ENCODE measurements at regions not wholly inside any gene's neighbourhood (a gene's known extent, or its start where the extent isn't known, plus 50 kb on each side); places are given as distances from the start of the nearest gene placed in this dataset.
"Not testable (repeated sequence)": the region's sequence is repeated elsewhere in the genome, so short reads cannot be mapped to it uniquely, and the experiment has no call there.

DNA sequence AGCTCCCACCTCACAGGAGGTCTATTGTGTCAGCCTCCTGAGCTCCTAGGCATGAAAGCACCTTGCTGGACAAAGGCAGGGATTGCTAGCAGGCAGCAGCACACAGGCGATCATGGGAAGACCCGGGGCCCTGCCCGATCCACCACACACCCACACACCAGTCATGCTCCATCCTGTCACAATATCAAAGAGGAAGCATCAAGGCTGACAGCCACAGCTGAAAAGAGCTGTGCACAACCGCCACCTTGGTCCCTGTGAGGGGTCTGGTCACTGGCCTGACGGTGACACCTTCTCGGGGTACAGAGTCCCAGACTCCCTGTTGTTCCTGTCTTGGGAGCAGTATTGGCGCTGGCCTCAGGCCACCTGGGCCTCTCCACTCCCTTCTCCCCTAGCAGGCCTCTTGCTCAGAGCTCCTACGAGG is 89.7 kb upstream of the RET start:
- no peak for DNase-seq (ENCODE audit: low read depth)

DNA sequence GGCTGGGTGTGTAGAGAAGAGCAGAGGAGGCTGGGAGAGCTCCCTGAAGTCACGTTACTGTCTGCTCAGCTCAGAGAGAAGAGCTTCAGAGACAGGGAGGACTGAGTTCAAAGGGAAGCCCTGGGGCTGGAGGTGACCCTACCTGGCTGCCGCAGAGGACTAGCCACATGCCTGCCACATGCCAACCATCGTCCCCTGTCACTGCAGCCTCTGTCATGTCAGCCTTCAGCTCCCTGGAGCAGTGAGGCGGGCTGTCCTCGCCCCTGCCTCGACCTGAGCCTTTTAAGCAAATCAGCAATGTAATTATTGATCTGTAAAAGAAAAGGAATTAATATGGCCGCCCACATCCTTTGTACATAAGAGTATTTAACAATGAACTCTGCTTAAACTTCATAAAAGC is 89.3 kb upstream of the RET start:
- no peak for DNase-seq (ENCODE audit: low read depth)

DNA sequence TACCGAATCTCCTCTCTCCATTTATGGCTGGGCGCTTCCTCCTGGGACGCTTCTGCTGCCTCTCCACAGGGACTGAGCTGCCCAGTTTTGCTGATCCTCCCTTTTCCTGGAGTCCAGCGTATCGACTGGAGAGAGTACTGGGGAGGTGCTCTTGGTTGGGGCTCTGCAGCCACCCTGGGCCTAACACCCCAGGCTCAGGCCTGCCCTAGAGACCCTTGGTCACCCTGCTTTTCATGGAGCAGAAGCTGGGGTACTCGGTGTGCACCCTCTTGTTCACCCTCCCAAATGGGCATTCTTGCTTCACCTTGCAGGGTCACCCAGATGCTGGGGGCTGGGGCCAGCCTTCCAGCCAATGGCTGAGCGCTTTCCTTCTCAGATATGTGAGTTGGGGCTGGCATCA is 88.8 kb upstream of the RET start:
- DNase-seq (ENCODE audit: low read depth), result no peak

DNA sequence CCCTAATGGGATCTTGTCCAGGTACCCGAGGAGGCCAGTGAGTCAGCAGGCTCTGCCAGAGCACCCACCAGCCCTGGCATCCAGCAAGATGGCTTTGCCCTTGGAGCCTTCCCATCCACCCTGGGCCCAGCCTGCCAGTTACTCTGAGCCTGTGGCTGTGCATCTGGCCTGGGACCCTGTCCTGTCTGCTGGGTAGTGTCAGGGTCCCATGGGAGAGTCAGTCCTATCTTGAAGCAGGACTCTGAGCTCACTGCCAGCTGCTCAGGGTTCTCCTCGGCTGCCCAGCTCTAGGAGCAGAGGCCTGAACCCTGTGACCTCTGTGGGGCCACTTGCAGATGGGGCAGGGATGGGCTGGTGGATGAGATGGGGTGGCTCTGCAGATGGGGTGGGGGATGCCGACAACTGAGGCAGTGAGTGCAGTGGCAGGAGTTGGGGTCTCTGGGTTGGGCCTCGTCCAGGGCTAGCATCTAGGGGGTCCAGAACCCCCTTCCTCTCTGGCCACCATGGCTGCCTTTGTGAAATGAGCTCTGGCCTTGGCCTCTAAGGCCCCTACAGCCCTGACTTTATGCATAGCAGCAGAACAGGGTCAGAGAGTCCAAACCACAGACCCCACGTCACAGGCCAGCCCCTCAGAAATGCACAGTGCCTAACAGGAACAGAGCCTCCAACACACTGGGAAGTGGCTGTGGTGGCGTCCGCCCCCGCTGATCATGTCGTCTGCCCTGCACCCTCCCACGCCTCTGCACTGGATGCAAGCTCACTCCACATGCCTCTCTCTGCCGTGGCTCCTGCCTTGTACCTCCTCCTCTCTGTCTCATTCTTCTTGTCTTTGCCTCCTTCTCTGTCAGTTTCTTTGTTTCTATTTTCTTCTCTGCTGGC is 88.1 kb upstream of the RET start:
- DNase-seq (ENCODE audit: low read depth), result no peak

DNA sequence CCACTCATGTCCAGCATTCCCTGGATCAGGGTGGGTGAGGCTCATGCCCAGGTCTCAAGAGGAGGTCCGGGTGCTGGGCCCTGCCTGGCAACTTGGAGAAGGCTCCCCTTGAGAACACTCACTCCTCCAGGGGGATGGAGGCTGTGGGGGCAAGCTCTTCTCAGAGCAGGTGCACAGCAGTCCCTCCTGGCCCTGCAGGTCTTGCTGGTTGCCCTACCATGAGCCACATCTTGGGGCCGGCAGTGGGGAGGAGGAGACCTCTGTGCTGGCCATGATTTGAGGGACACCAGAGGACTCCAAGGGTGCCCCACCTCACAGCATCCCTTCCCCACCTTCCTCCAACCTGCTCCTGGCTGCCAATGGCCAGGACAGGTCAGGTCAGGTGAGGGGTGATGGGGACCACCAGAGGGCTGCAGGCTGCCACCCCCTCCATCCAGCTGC is 87.4 kb upstream of the RET start:
- DNase-seq (ENCODE audit: low read depth), result no peak

DNA sequence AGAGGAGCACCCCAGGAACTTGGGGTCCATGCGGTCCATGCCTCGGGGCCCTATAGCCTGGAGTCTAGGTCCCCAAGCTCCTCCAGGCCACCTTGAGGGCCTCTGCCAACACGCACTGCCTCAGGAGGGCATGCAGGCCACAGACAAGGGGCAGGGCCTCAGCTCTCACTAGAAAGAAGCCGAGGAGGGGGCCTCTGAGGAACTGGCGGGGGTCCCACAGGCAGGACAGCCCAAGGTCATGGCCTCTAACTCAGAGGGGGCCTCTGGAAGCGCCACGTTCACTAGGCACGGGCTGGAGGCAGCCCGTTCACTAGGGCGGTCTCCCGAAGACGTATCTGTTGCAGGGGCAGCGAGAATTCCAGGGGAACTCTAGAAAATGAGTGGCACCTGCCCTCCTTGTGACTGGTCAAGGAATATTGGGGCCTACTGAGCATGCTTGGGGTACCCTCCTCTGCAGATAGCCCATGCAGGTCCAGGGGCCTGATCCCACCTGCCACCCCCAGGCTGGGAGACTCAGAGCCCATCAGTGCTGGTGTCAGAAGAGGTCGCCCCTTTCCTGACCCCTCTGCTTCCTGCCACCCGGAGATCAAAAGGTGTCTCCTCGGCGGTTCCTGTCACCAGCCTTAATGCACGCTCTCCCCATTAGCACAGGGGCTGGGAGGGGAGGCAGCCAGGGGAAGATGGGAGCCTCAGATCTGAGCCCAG is 86.7 kb upstream of the RET start:
- no peak for DNase-seq (ENCODE audit: low read depth)

DNA sequence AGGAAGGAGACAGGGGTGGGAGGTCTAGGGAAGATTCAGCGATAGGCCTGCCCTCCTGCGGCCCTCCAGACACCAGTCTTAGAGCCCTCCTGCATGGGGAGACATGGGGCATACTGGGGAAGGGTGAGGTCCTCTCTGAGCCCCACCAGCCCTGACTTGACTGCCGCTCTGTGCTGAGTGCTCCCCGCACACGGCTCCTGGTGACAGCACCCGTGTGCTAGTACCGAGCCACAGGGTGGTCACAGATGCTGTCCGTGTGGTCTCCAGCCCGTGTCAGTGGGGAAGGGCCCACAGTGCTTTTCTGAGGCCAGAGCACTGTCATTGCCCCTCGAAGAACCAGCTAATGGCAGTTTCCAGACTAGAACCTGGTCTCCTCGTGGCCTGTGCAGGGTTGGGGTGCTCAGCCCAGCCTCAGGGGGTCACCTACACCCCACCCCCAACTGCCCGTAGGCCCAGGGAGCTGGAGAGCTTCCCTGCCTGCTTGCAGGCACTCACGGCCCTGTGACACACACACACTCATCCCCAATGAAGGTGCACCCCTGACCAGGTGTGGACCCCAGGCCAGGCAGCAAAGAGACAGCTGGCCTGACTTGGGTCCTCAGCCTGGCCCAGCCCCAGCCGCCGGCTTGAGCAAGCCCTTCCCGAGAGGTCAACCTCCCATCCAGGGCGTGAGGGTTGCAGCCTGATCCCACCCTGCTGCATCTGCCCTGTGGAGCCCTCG is 86.0 kb upstream of the RET start:
- no peak for DNase-seq (ENCODE audit: low read depth)

DNA sequence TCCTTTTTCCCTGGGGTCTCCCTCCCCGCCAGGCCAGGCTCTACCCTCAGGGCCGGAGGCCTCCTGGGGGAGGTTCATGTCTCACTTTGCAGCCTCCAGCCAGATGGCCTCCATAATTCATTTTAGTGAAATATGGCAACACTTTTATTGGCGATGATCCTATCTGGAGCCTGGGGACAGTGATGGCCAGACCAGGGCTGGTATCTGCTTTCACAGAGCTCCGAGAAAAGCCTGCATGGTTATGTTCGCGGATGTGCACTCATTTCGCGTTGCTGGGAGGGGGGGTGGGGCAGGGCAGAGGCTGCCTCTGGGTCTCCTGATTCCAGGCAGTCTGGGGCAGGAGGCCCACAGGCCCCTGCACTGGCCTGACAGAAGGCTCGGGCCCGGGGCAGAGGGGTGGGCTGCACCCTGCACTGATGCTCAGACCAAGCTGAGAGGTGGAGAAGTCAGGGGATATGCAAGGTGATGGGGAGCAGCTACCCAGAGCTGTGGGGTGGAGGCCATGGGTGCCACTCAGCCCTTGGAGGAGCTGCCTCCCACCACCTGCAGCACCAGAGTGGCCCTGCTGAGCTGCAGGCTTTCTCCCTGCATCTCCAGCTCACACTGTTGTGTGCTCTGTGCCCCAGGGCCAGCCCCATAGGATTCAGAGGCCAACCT is 85.3 kb upstream of the RET start:
- DNase-seq (ENCODE audit: low read depth), result no peak

DNA sequence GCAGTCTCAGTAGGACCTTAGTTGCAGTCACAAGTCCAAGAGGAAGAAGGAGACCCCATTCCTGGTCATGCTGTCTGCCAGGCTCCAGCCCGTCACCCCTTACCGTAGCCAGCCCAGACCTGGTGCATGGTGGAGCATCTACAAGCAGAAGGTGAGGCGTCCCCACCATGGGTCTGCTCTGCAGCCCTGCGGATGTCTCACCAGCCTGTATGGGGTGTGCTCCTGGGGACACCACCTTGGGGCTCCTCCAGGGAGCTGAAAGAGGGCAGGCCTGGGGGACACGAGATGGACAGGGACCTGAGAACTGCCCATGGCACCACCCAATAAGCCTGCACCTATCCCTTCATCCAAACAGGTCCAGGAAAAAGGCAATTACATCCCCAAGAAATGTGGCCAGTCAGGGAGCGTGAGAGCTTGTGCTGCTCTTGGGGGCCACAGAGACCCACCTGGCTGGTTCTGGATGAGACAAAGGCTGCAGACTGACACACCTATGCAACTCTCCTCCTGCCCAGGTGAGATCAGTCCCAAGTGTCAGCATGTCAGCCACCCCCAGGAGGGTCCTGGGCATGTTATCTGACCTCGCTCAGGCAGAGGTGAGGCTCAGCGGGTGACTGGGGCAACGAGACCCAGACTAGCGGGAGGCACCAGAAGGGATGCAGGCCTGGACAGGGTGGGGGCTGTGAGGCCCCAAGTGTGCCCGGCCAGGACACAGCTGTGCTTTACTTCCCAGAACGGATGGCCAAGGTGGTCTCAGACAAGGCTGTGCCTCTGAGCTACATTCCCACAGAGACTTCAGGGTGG is 84.5 kb upstream of the RET start:
- no peak for DNase-seq (ENCODE audit: low read depth)

DNA sequence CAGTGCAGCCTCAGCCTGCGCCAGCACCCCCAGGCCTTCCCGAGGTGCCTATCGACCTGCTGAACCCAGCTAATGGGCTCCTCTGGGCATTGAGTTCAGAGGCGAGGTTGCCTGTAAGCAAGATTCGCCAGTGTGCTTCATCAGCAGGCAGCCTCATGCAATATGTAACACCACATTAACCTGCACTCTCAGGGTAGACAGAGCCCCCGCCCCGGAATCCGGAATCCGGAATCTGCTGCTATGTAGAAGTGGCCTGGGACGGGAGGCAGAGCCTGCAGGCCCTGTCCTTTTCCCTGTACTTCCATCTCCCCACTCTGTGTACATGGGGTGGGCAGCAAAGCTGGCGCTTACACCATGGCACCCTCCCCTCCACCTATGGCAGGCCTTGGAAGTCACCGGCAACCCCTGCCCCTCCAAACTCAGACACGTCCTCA is 83.9 kb upstream of the RET start:
- no peak for DNase-seq (ENCODE audit: low read depth)

DNA sequence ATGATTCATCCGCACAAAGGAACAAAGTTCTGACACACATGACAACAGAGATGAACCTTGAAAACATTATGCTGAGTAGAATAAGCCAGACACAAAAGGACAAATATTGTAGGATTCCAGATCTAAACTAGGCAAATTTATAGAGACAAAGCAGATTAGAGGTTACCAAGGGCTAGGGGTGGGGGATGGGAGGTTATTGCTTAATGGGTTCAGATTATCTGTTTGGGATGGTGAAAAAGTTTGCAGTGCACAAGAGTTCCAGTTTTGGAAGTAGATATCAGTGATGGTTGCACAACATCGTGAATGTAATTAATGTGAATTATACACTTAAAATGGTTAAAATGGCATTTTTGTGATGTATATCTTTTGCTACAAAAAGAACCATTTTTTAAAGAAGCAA is 82.0 kb upstream of the RET start:
- not testable (repeated sequence) for DNase-seq (ENCODE audit: low read depth)

DNA sequence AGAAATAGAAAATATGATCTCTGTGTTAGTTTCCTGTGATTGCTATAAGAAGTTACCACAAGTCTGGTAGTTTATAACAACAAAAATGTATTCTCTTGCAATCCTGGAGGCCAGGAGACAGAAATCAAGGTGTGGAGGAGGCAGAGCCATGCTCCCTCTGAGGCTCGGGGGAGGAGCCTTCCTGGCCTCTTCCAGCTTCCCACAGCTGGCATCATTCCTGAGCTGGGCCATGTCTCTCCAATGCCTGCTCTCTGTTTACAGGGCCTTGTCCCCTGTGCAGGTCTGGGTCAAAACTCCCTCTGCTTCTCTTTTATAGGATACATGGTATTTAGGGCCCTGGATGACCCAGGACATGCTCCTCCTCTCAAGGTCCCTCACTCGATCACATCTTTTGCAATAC is 81.3 kb upstream of the RET start:
- no peak for DNase-seq (ENCODE audit: low read depth)

DNA sequence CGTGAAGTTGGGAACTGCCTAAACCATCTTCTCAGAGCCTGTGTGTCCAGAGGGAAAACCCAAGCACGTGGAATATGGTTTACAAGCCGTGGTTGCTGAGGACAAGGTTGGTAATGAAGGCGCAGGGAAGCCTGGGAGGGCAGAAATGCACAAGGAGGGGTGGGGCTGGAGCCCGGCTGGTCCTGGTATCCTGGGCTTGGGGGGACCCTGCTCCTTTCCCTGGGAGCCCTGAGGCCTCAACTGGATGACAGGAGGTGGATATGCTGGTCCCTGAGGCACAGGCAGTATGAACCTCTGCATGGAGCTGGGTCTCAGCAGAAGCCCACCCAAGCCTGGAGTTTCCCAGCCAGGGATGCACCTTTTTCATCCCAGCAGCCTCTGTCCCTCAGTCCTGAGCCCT is 80.3 kb upstream of the RET start:
- no peak for DNase-seq (ENCODE audit: low read depth)

DNA sequence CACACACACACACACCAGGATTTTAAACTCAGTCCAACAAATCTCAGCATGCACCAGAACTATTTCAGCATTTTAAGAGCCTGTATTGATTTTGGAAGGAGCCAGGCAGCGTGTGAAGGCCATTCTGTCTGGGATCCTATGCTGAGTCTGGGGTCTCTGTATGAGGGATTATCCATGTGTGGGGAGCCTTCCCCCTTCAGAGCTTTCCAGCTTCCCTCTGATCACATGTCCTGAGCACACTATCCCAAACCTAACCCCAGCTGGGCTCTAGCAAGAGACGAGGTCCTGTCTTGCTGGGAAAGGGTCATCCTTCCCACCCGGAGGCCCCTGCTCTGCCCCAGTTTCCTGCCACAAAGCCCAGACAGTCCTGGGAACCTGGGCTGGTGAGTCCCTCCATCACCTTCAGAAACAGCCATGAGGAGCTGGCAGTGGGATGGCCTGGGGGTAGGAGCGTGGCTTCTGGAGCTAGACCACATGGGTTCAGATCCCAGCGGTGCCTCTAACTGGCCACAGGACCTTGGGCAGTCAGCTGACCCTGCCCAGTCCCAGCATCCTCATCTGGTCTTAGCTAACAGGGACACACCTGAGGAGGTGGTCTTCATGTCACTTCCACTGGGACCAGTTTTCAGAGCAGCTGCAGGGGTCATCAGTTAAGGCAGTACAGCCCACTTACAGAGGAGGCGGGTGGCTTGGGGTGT is 79.6 kb upstream of the RET start:
- DNase-seq (ENCODE audit: low read depth), result no peak

DNA sequence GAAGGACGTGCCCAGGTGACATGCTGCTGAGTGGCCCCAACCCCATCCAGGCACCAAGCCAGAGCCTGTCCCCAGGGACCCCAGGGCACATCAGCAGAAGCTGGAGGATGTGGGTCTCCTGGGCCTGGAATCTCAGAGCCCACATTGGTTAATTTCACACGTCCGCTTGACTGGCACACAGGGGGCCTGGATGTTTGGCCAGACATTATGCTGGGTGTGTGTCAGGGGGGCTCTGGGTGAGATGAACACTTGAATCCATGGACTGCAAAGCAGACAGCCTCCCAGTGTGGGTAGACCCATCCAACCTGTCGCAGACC is 79.1 kb upstream of the RET start:
- DNase-seq (ENCODE audit: low read depth), result no peak

DNA sequence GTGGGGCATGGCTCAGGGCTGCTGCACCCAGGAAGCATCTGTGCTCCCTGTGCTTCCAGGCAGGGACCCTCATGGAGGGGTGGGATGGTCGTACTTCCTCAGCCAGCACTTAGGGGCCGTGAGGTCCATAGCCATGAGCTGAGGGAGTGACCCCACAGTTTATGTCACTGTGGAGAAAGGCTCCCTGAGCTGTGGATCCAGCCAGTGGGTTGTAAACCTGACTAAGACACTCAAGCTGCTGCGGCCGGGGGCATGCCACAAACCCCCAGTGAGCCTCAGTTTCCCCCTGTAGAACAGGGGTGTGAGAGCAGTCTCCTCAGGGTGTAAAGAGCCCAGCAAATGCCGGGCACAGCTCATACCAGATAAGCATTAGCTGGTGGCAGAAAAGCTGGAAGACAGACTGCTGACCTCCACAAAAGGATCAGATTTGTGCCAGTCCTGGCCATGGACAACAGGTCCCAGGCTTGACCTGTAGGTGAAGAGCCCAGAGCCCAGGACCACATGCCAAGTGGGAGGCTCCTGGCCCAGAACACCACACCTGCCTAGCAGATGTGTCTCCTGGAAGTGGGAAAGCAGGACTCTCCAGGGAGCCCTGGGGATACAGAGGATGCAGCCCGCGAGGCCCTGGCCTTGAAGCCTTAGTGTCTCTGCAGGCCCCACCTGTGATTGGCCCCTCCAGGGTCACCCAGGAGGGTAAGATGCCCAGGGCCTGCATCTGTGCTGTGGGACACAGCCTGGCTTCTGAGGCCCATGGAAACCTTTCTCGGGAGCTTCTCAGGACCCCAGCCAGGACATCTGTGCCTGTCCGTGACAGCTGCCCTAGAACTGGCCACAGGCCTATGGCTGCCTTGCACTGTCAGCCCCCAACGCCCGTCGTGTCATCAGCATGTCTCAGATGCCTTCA is 78.1 kb upstream of the RET start:
- DNase-seq (ENCODE audit: low read depth), result no peak

DNA sequence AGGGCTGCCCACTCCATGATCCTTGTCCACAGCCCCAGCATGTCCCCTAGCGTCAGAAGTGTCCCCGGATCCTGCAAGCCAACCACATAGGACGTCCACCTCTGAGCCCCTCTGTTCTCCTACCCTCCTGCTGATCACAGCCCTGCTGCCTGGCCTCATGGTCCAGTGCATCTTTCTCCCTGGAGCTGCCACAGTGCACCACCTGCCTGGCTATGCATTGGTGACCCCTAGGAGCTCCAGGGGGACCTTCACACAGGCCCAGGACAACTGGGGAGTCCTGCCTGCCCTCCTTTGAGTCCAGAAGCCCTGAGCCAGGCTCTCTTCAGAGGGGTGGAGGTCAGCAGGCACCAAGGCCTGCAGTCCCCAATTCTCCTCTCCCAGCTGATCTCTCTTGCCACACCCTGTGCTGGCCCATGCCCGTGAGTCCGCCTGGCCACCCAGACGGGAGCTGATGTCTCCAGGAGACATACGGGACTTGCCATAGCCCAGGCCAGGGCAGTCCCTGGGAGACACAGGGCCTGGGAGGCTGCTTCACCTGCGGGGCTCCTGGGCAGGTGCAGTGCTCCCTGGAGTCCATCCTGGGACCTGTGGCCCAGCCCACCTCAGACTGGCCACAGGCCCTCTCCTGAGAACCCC is 77.4 kb upstream of the RET start:
- DNase-seq (ENCODE audit: low read depth), result no peak

DNA sequence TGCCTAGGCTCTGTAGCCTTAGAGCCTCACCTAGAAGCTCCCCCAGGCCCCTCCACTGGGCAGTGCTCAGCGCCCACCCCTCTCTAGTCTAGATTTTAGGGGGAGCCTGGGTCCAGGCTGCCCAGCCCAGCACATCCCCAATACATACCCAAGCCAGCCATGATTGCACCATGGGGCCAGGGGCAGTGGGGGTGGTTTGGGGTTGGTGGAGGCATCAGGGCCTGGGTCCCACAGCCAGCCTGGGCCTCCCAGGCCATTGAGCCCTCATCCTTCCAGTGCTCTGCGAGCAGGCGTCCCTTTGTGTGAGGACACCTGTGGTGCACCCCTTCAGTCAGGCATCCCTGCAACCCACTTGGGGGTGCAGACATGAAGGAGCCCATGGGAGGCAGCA is 76.9 kb upstream of the RET start:
- DNase-seq (ENCODE audit: low read depth), result no peak

DNA sequence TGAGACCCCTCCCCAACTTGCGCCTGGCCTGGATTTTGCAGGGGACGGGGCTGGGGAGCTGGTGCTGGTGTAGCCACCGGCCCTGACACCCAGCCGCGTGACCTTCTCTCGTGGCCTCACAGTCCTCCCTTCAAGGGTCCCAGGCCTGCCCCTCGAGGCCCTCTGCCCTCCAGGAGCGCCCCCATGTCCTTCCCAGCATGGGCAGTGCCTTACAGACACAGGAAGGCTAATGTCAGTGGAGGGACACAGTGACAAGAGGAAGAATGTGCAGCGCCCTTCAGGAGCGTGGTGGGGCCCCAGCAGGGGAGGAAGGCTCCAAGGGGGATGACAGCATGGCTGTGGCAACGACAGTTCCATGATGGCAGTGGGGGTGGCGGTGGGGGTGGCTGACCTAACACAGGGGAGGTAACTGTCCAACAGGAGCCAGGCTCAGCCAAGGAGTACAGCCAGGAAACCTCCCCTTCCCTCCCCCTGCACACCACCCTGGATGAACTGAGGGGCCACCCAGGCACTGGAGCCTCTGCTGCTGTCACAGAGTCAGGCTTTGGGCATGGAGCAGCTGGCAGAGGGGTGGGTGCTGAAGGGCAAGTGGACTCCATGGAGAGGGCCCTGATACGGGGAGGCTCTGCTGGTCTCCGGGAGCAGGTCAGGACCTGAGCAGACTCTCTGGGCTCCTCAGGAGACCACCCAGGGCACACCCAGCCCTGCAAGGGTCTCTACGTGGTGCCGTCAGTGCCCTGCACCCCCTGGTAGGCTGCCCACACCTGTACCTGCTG is 76.0 kb upstream of the RET start:
- DNase-seq (ENCODE audit: low read depth), result no peak
